Natural killer cell treated with Interleukin-12 subunit alpha and Interleukin-12 subunit beta and Interleukin-15 and Interleukin-18, amount 100 ng/mL, for 72 hours (primary cell): ENCODE measurements at regions not wholly inside any gene's neighbourhood (a gene's known extent, or its start where the extent isn't known, plus 50 kb on each side); places are given as distances from the start of the nearest gene placed in this dataset.

Source experiments
- ATAC-seq, 2 donors: fragments of 150-1000 bp; cut with Tn5 transposase in 1 of 2; sonication (Bioruptor Pico), chemical (Tn5 transposase) in 1 of 2; 2 replicates each; pipeline ENCODE4 v1.10.0; 2021
- DNase-seq: peaks from one replicate; pipeline ENCODE4 v3.0.0; 2022; ENCODE audit warnings: low spot score
- H3K27ac Mint-ChIP-seq, 2 donors: 1 replicate in 1 of 2; 2 replicates in 1 of 2; pipeline ENCODE4 v1.8.0; 2022; ENCODE audit warnings: mixed read lengths in 2 of 2, mild to moderate bottlenecking in 1 of 2, moderate library complexity in 1 of 2
- H3K27me3 Mint-ChIP-seq, 2 donors: 1 replicate in 1 of 2; 2 replicates in 1 of 2; pipeline ENCODE4 v1.8.0; 2022; ENCODE audit warnings: mixed read lengths in 2 of 2
- H3K36me3 Mint-ChIP-seq: one replicate; pipeline ENCODE4 v1.8.0; 2022; ENCODE audit warnings: mixed read lengths
- H3K4me1 Mint-ChIP-seq, 2 donors: 1 replicate in 1 of 2; 2 replicates in 1 of 2; pipeline ENCODE4 v1.8.0; 2022; ENCODE audit warnings: low read depth in 2 of 2, mixed read lengths in 2 of 2, mild to moderate bottlenecking in 1 of 2
- H3K4me3 Mint-ChIP-seq: one replicate; pipeline ENCODE4 v1.8.0; 2022; ENCODE audit warnings: mixed read lengths
- H3K9me3 Mint-ChIP-seq: 2 replicates; pipeline ENCODE4 v1.8.0; 2022; ENCODE audit warnings: mixed read lengths

GRCh38 chr9:117541181-117541580, 126.3 kb upstream of the ASTN2 start:
- no peaks in the 10 kb centered on the region for H3K27me3 Mint-ChIP-seq
- ATAC-seq (no peak), DNase-seq (no peak)
- H3K4me3 Mint-ChIP-seq = no peak overlapping the region
- peaks cover 0 to 1% of the 10 kb centered on the region in 2 donors for H3K4me1 Mint-ChIP-seq
- no peak overlapping the region for H3K27ac Mint-ChIP-seq
- H3K9me3 Mint-ChIP-seq = no peaks in the 10 kb centered on the region
- no peaks in the 10 kb centered on the region for H3K36me3 Mint-ChIP-seq

GRCh38 chr9:117535973-117536372, 121.1 kb upstream of the ASTN2 start:
- Mint-ChIP-seq H3K9me3 (peaks cover 1% of the 10 kb centered on the region), H3K27me3 (no peaks in the 10 kb centered on the region), H3K27ac (no peak overlapping the region), H3K36me3 (no peaks in the 10 kb centered on the region), H3K4me1 (no peaks in the 10 kb centered on the region), H3K4me3 (no peak overlapping the region)
- ATAC-seq = no peak
- no peak for DNase-seq

GRCh38 chr9:117535434-117535833, 120.6 kb upstream of the ASTN2 start:
- ATAC-seq (no peak), DNase-seq (no peak)
- H3K9me3 Mint-ChIP-seq = peaks cover 3% of the 10 kb centered on the region
- H3K36me3 Mint-ChIP-seq = no peaks in the 10 kb centered on the region
- H3K27me3 Mint-ChIP-seq = no peaks in the 10 kb centered on the region
- H3K27ac Mint-ChIP-seq = no peak overlapping the region
- no peak overlapping the region for H3K4me3 Mint-ChIP-seq
- no peaks in the 10 kb centered on the region for H3K4me1 Mint-ChIP-seq

- Mint-ChIP-seq H3K27me3 (no peaks in the 10 kb centered on the region), H3K4me3 (no peak overlapping the region), H3K27ac (no peak overlapping the region)
Measured at GRCh38 chr9:117528225-117528624, 113.4 kb upstream of the ASTN2 start.

GRCh38 chr9:117526674-117527073, 111.8 kb upstream of the ASTN2 start:
- DNase-seq (no peak), ATAC-seq (no peak)
- no peak overlapping the region for H3K4me3 Mint-ChIP-seq
- H3K4me1 Mint-ChIP-seq = no peaks in the 10 kb centered on the region
- H3K27me3 Mint-ChIP-seq = no peaks in the 10 kb centered on the region
- peaks cover 3% of the 10 kb centered on the region for H3K9me3 Mint-ChIP-seq
- no peak overlapping the region for H3K27ac Mint-ChIP-seq
- H3K36me3 Mint-ChIP-seq = no peaks in the 10 kb centered on the region

More at GRCh38 chr9:117528225-117528624, 113.4 kb upstream of the ASTN2 start:
- peaks cover 3% of the 10 kb centered on the region for H3K9me3 Mint-ChIP-seq
- no peaks in the 10 kb centered on the region for H3K4me1 Mint-ChIP-seq
- no peak for ATAC-seq
- no peaks in the 10 kb centered on the region for H3K36me3 Mint-ChIP-seq
- no peak for DNase-seq

GRCh38 chr9:117523531-117524153, 108.8 kb upstream of the ASTN2 start:
- no peaks in the 10 kb centered on the region for H3K4me1 Mint-ChIP-seq

GRCh38 chr9:117521293-117521692, 106.4 kb upstream of the ASTN2 start:
- DNase-seq (no peak), ATAC-seq (no peak)
- H3K36me3 Mint-ChIP-seq = no peaks in the 10 kb centered on the region
- no peak overlapping the region for H3K4me3 Mint-ChIP-seq
- H3K27ac Mint-ChIP-seq = no peak overlapping the region
- no peaks in the 10 kb centered on the region for H3K4me1 Mint-ChIP-seq
- H3K9me3 Mint-ChIP-seq = peaks cover 8% of the 10 kb centered on the region
- H3K27me3 Mint-ChIP-seq = no peaks in the 10 kb centered on the region

More at GRCh38 chr9:117523531-117524153, 108.8 kb upstream of the ASTN2 start:
- H3K27ac Mint-ChIP-seq = no peak overlapping the region
- DNase-seq (no peak), ATAC-seq (no peak)
- H3K36me3 Mint-ChIP-seq = no peaks in the 10 kb centered on the region
- H3K27me3 Mint-ChIP-seq = no peaks in the 10 kb centered on the region
- no peak overlapping the region for H3K4me3 Mint-ChIP-seq
- H3K9me3 Mint-ChIP-seq = peaks cover 7% of the 10 kb centered on the region

GRCh38 chr9:117516676-117517632, 102.1 kb upstream of the ASTN2 start:
- H3K4me3 Mint-ChIP-seq = no peak overlapping the region
- H3K9me3 Mint-ChIP-seq = peaks cover 8% of the 10 kb centered on the region
- H3K36me3 Mint-ChIP-seq = no peaks in the 10 kb centered on the region
- no peaks in the 10 kb centered on the region for H3K4me1 Mint-ChIP-seq
- ATAC-seq (no peak), DNase-seq (no peak)
- no peaks in the 10 kb centered on the region for H3K27me3 Mint-ChIP-seq
- no peak overlapping the region for H3K27ac Mint-ChIP-seq

- H3K36me3 Mint-ChIP-seq = no peaks in the 10 kb centered on the region
- no peak overlapping the region for H3K27ac Mint-ChIP-seq
- no peak for ATAC-seq
- H3K27me3 Mint-ChIP-seq = no peaks in the 10 kb centered on the region
- no peaks in the 10 kb centered on the region for H3K9me3 Mint-ChIP-seq
- no peaks in the 10 kb centered on the region for H3K4me1 Mint-ChIP-seq
- no peak overlapping the region for H3K4me3 Mint-ChIP-seq
- DNase-seq = no peak
Measured at GRCh38 chr9:117511852-117512481, 97.1 kb upstream of the ASTN2 start.

GRCh38 chr9:117496307-117496706, 81.5 kb upstream of the ASTN2 start:
- peaks cover 4 to 19% of the 10 kb centered on the region in 2 donors for H3K4me1 Mint-ChIP-seq
- H3K36me3 Mint-ChIP-seq = no peaks in the 10 kb centered on the region
- ATAC-seq = no peak
- H3K9me3 Mint-ChIP-seq = peaks cover 3% of the 10 kb centered on the region
- DNase-seq = no peak
- H3K27ac Mint-ChIP-seq = no peak overlapping the region
- H3K4me3 Mint-ChIP-seq = no peak overlapping the region
- H3K27me3 Mint-ChIP-seq = no peaks in the 10 kb centered on the region

- Mint-ChIP-seq H3K4me3 (peak overlapping the region; percentile 10), H3K27me3 (no peaks in the 10 kb centered on the region), H3K36me3 (no peaks in the 10 kb centered on the region), H3K4me1 (peaks cover 4 to 22% of the 10 kb centered on the region in 2 donors), H3K9me3 (peaks cover 3% of the 10 kb centered on the region), H3K27ac (no peak overlapping the region)
- DNase-seq (no peak), ATAC-seq (no peak)
Measured at GRCh38 chr9:117494401-117495090, 79.7 kb upstream of the ASTN2 start.

GRCh38 chr9:117492476-117492875, 77.6 kb upstream of the ASTN2 start:
- DNase-seq (no peak), ATAC-seq (no peak)
- Mint-ChIP-seq H3K9me3 (peaks cover 3% of the 10 kb centered on the region), H3K27ac (no peak overlapping the region), H3K4me3 (no peak overlapping the region), H3K4me1 (peaks cover 4 to 31% of the 10 kb centered on the region in 2 donors), H3K36me3 (no peaks in the 10 kb centered on the region), H3K27me3 (peaks cover 0 to 5% of the 10 kb centered on the region in 2 donors)

GRCh38 chr9:117491491-117491890, 76.6 kb upstream of the ASTN2 start:
- peaks cover 4 to 24% of the 10 kb centered on the region in 2 donors for H3K4me1 Mint-ChIP-seq
- no peak for ATAC-seq
- no peaks in the 10 kb centered on the region for H3K9me3 Mint-ChIP-seq
- no peak overlapping the region for H3K27ac Mint-ChIP-seq
- peaks cover 0 to 5% of the 10 kb centered on the region in 2 donors for H3K27me3 Mint-ChIP-seq
- no peak overlapping the region for H3K4me3 Mint-ChIP-seq
- no peak for DNase-seq
- no peaks in the 10 kb centered on the region for H3K36me3 Mint-ChIP-seq
